Suprapubic skin (tissue), 4 donors: ENCODE measurements at regions not wholly inside any gene's neighbourhood (a gene's known extent, or its start where the extent isn't known, plus 50 kb on each side); places are given as distances from the start of the nearest gene placed in this dataset.

Experiments
- DNase-seq, 2 donors: peaks; one replicate each; pipeline ENCODE4 v3.0.0-alpha.2; 2019; ENCODE audit warnings: low spot score in 2 of 2
- H3K27ac ChIP-seq: fragments of 200-600 bp; sonication (generic); one replicate; pipeline ENCODE4 v1.5.1; 2019
- H3K27me3 ChIP-seq: fragments of 200-600 bp; sonication (generic); one replicate; pipeline ENCODE4 v1.5.1; 2019
- H3K36me3 ChIP-seq: fragments of 200-600 bp; sonication (generic); one replicate; pipeline ENCODE4 v1.5.1; 2019
- H3K4me1 ChIP-seq: fragments of 200-600 bp; sonication (generic); one replicate; pipeline ENCODE4 v1.5.1; 2019
- H3K4me3 ChIP-seq: fragments of 200-600 bp; sonication (generic); one replicate; pipeline ENCODE4 v1.5.1; 2019; ENCODE audit warnings: mild to moderate bottlenecking
- H3K9me3 ChIP-seq: fragments of 200-600 bp; sonication (generic); one replicate; pipeline ENCODE4 v1.5.1; 2019
- EP300 ChIP-seq: sonication (generic); formaldehyde crosslinking; IDR thresholded peaks from one replicate; pipeline ENCODE4 v1.6.1; 2017; ENCODE audit warnings: antibody characterized with exemption
- POLR2A ChIP-seq, 2 donors: fragments of 450-650 bp; IDR thresholded peaks; one replicate each; pipeline ENCODE4 v1.6.1; 2017; ENCODE audit warnings: antibody characterized with exemption in 2 of 2, mild to moderate bottlenecking in 2 of 2, moderate library complexity in 2 of 2
- POLR2AphosphoS5 ChIP-seq, 3 donors: sonication (generic); formaldehyde crosslinking; IDR thresholded peaks; one replicate each; pipeline ENCODE4 v1.6.1; 2017; ENCODE audit warnings: antibody characterized with exemption in 3 of 3
- WGBS: methylation state at CpG from one replicate; pipeline ENCODE4 v1.1.5; 2018; 5-methylcytosine and 5-hydroxymethylcytosine counted together
- TF ChIP-seq, protein P1 (sequence below), 2 donors: fragments of 200-600 bp in 1 of 2; fragments of 450-650 bp in 1 of 2; sonication (generic) in 1 of 2; IDR thresholded peaks; one replicate each; pipeline ENCODE4 v1.5.1; 2016 to 2019; ENCODE audit warnings: antibody characterized with exemption in 2 of 2, mild to moderate bottlenecking in 1 of 2, moderate library complexity in 1 of 2

DNA sequence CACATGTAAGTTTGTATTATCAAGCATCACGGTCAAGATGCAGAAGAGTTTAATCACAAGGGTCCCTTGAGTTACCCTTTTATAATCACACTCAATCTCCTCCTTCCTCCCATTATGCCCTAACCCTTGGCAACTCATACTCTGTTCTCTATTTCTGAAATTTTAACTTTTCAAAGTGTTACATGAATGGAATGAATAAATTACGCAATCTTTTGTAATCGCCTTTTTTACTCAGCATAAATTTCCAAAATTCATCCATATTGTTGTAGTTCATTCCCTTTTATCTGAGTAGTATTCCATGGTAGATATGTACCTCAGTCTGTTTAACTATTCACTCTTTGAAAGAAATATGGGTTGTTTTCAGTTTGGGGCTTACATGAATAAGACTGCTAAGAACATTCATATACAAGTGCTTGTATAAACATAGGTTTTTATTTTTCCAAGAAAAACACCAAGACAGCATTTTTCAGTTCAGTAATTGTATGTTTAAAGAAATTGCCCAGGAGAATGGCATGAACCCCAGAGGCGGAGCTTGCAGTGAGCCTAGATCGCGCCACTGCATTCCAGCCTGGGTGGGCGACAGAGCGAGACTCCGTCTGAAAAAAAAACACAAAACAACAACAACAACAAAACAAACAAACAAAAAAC lies 430.9 kb upstream of the KCNH7 start:
- Histone ChIP-seq H3K4me3 (no peak overlapping the region), H3K9me3 (no peaks in the 10 kb centered on the region), H3K36me3 (no peaks in the 10 kb centered on the region), H3K27me3 (no peaks in the 10 kb centered on the region), H3K27ac (no peak overlapping the region), H3K4me1 (no peaks in the 10 kb centered on the region)
- TF ChIP-seq, protein P1, sequence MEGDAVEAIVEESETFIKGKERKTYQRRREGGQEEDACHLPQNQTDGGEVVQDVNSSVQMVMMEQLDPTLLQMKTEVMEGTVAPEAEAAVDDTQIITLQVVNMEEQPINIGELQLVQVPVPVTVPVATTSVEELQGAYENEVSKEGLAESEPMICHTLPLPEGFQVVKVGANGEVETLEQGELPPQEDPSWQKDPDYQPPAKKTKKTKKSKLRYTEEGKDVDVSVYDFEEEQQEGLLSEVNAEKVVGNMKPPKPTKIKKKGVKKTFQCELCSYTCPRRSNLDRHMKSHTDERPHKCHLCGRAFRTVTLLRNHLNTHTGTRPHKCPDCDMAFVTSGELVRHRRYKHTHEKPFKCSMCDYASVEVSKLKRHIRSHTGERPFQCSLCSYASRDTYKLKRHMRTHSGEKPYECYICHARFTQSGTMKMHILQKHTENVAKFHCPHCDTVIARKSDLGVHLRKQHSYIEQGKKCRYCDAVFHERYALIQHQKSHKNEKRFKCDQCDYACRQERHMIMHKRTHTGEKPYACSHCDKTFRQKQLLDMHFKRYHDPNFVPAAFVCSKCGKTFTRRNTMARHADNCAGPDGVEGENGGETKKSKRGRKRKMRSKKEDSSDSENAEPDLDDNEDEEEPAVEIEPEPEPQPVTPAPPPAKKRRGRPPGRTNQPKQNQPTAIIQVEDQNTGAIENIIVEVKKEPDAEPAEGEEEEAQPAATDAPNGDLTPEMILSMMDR (IDR thresholded peaks at IDR 0.05), result no peak
- TF ChIP-seq POLR2A (IDR thresholded peaks at IDR 0.05) (no peak), EP300 (no peak), POLR2AphosphoS5 (IDR thresholded peaks at IDR 0.05) (no peak)
- no peak for DNase-seq
- WGBS, result 85% methylated on average over 9 of the region's 9 CpGs

GRCh38 chr2:163266772-163267171 lies 428.2 kb upstream of the KCNH7 start:
- 29% methylated on average over 1 of the region's 1 CpG for WGBS
- DNase-seq, result no peak

GRCh38 chr2:163265562-163265961 lies 427.0 kb upstream of the KCNH7 start:
- H3K9me3 ChIP-seq, result no peaks in the 10 kb centered on the region
- no peaks in the 10 kb centered on the region for H3K36me3 ChIP-seq
- H3K27me3 ChIP-seq, result no peaks in the 10 kb centered on the region
- no peaks in the 10 kb centered on the region for H3K4me1 ChIP-seq
- no peak for DNase-seq
- H3K27ac ChIP-seq, result no peak overlapping the region
- TF ChIP-seq POLR2AphosphoS5 (IDR thresholded peaks at IDR 0.05), result no peak
- H3K4me3 ChIP-seq, result no peak overlapping the region

More at GRCh38 chr2:163266772-163267171, 428.2 kb upstream of the KCNH7 start:
- Histone ChIP-seq H3K27ac (no peak overlapping the region), H3K27me3 (no peaks in the 10 kb centered on the region), H3K9me3 (no peaks in the 10 kb centered on the region), H3K4me3 (no peak overlapping the region), H3K4me1 (no peaks in the 10 kb centered on the region), H3K36me3 (no peaks in the 10 kb centered on the region)
- TF ChIP-seq EP300, result no peak
- TF ChIP-seq, protein P1 (IDR thresholded peaks at IDR 0.05), result no peak
- TF ChIP-seq POLR2AphosphoS5 (IDR thresholded peaks at IDR 0.05), result no peak
- TF ChIP-seq POLR2A (IDR thresholded peaks at IDR 0.05), result no peak

GRCh38 chr2:163264341-163264740 lies 425.8 kb upstream of the KCNH7 start:
- Histone ChIP-seq H3K36me3 (no peaks in the 10 kb centered on the region), H3K4me3 (no peak overlapping the region), H3K9me3 (no peaks in the 10 kb centered on the region), H3K27ac (no peak overlapping the region), H3K27me3 (no peaks in the 10 kb centered on the region), H3K4me1 (no peaks in the 10 kb centered on the region)
- no peak for DNase-seq
- WGBS, result 43% methylated on average over 1 of the region's 1 CpG
- no peak for TF ChIP-seq POLR2A (IDR thresholded peaks at IDR 0.05)
- TF ChIP-seq, protein P1 (IDR thresholded peaks at IDR 0.05), result no peak
- no peak for TF ChIP-seq EP300
- no peak for TF ChIP-seq POLR2AphosphoS5 (IDR thresholded peaks at IDR 0.05)

GRCh38 chr2:163259489-163259888 lies 420.9 kb upstream of the KCNH7 start:
- Histone ChIP-seq H3K9me3 (no peaks in the 10 kb centered on the region), H3K27ac (no peak overlapping the region), H3K4me3 (no peak overlapping the region), H3K4me1 (peaks cover 2% of the 10 kb centered on the region), H3K27me3 (no peaks in the 10 kb centered on the region), H3K36me3 (no peaks in the 10 kb centered on the region)
- DNase-seq, result no peak
- TF ChIP-seq EP300, result no peak
- TF ChIP-seq POLR2AphosphoS5 (IDR thresholded peaks at IDR 0.05), result no peak
- TF ChIP-seq, protein P1 (IDR thresholded peaks at IDR 0.05), result no peak
- TF ChIP-seq POLR2A (IDR thresholded peaks at IDR 0.05), result no peak

DNA sequence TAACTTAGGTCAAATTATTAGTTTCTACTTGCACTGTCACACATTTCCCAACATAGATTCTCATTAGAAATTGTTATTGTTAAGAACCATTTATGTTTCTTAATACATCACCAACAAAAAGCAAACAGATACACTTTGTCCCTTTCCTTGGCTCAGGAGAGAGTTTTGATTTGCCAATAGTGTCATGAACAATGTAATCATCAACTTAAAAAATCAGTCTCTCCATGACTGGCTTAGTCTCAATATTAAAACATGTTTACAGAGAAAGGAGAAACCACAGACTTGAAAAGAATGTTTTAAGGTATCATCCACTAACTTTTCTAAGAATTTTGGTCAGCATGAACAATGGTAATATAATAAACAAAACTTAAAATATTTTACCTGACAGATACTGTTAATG lies 416.5 kb upstream of the KCNH7 start:
- DNase-seq, result no peak
- Histone ChIP-seq H3K27me3 (no peaks in the 10 kb centered on the region), H3K4me1 (peaks cover 6% of the 10 kb centered on the region), H3K9me3 (no peaks in the 10 kb centered on the region), H3K4me3 (no peak overlapping the region), H3K36me3 (no peaks in the 10 kb centered on the region), H3K27ac (no peak overlapping the region)
- no peak for TF ChIP-seq POLR2AphosphoS5 (IDR thresholded peaks at IDR 0.05)
- TF ChIP-seq EP300, result no peak
- no peak for TF ChIP-seq POLR2A (IDR thresholded peaks at IDR 0.05)
- TF ChIP-seq, protein P1 (IDR thresholded peaks at IDR 0.05), result no peak
